ENCODE measurements at regions not wholly inside any gene's neighbourhood (a gene's known extent, or its start where the extent isn't known, plus 50 kb on each side); places are given as distances from the start of the nearest gene placed in this dataset.

DNA sequence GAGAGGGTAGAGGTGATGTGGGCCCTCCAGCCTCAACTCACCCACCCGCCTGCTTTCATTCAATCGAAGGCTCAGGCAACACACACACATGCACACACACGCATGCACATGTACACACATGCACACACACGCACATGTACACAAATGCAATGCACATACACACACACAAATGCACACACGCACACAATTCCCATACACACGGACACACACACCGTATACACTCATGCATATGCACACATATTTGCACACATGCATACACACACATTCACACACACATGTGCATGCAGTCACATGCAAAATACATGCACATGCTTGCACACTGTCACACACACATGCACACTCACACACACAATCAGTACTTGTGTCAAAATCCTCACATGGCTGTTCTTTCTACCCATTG is 55.9 kb upstream of the SPACA7 start:
- WGBS, 2 experiments (ENCODE audit: extremely low coverage in 1 of 2, insufficient coverage in 1 of 2, insufficient read length in 1 of 2, insufficient replicate concordance in 2 of 2, low coverage in 1 of 2, low lambda C conversion rate in 2 of 2, missing lambda C conversion rate in 1 of 2) = 89% methylated on average over 7 of the region's 7 CpGs; no CpG with 5 or more reads in 1 of the 2 experiments
- TF ChIP-seq TAF1 (IDR thresholded peaks at IDR 0.05; ENCODE audit: low read depth, low read length) (no peak), CHD1 (IDR thresholded peaks at IDR 0.05; ENCODE audit: low read depth, low read length) (no peak)

More for the DNA sequence above, 55.9 kb upstream of the SPACA7 start:
- Histone ChIP-seq H3K79me2 (ENCODE audit: control insufficient read depth in 1 of 2, insufficient read depth in 2 of 2, low read length in 2 of 2) (no peaks in the 10 kb centered on the region; a peak in 1 of 4 replicates), H3K27ac (ENCODE audit: low read depth, low read length) (no peak overlapping the region), H3K14ac (ENCODE audit: insufficient read length) (no peak overlapping the region), H3K4me3 (ENCODE audit: extremely low read depth in 1 of 4, insufficient read depth in 2 of 4, low read depth in 3 of 4, low read length in 4 of 4) (no peak overlapping the region), H2BK12ac (ENCODE audit: low read depth, low read length) (peak overlapping the region; percentile 62; the same call in 1 of the 2 replicates), H3K18ac (ENCODE audit: extremely low read depth, low read length) (no peak overlapping the region), H4K8ac (ENCODE audit: extremely low read depth, insufficient read depth, low read length) (no peak overlapping the region), H3K9ac (replicated peaks in 1 of 4; ENCODE audit: extremely low read depth in 1 of 4, low read depth in 3 of 4, low read length in 3 of 4) (no peak overlapping the region; a peak in 1 of 7 replicates), H3K4me2 (ENCODE audit: insufficient read depth in 1 of 2, low read depth in 2 of 2, low read length in 2 of 2) (no peak overlapping the region), H3K23ac (ENCODE audit: insufficient read length) (no peak overlapping the region), H4K91ac (replicated peaks; ENCODE audit: insufficient read length, low read length) (no peak overlapping the region), H3K4me1 (replicated peaks in 1 of 4; ENCODE audit: control insufficient read depth in 3 of 4, insufficient read depth in 4 of 4, low read length in 3 of 4) (peaks cover 0 to under 1% (median 0%) of the 10 kb centered on the region in 4 experiments; a peak in 1 of 7 replicates), H4K5ac (ENCODE audit: insufficient read length, low read depth, low read length) (no peak overlapping the region), H3K4ac (replicated peaks; ENCODE audit: insufficient read length, low read depth, low read length) (peak overlapping the region; percentile 50), H2AFZ (ENCODE audit: low read length) (no peak overlapping the region), H2BK20ac (ENCODE audit: low read length) (no peak overlapping the region), H4K20me1 (replicated peaks in 1 of 2; ENCODE audit: control insufficient read depth in 1 of 2, insufficient read depth in 2 of 2, low read length in 2 of 2) (no peaks in the 10 kb centered on the region), H3K9me3 (ENCODE audit: insufficient read depth in 2 of 2, low read depth in 1 of 2, low read length in 1 of 2) (peaks cover 8 to 10% of the 10 kb centered on the region in 2 experiments; a peak in 2 of 4 replicates), H3K56ac (replicated peaks; ENCODE audit: insufficient read length, low read depth, low read length) (no peak overlapping the region), H3K79me1 (ENCODE audit: low read depth, low read length) (no peaks in the 10 kb centered on the region), H3K36me3 (ENCODE audit: control insufficient read depth in 2 of 4, insufficient read depth in 4 of 4, low read length in 3 of 4) (no peaks in the 10 kb centered on the region), H3K27me3 (replicated peaks in 1 of 4; ENCODE audit: control insufficient read depth in 3 of 4, extremely low read depth in 1 of 4, insufficient read depth in 3 of 4, low read length in 3 of 4) (no peaks in the 10 kb centered on the region; a peak in 1 of 7 replicates), H2AK5ac (ENCODE audit: low read depth, low read length) (peak overlapping the region; percentile 77; the same call in 1 of the 2 replicates), H3K23me2 (ENCODE audit: low read depth, low read length) (peaks cover 5% of the 10 kb centered on the region), H2BK120ac (replicated peaks; ENCODE audit: low read depth, low read length) (no peak overlapping the region), H2BK5ac (ENCODE audit: low read depth, low read length) (no peak overlapping the region), H2BK15ac (ENCODE audit: low read length) (no peak overlapping the region)
- DNase-seq (ENCODE audit: low read depth in 1 of 2, low spot score in 2 of 2) = no peak
- ChIA-PET CTCF (ENCODE audit: partially characterized antibody) (interaction anchor here (0.6 kb wide), 1 partner anchor 205 kb away, joined by 3 read pairs; no protein-coding TSS in a partner anchor), POLR2A (ENCODE audit: partially characterized antibody) (no interaction called here)
- no peak for FAIRE-seq
